GM10266 (cell line): ENCODE measurements at regions not wholly inside any gene's neighbourhood (a gene's known extent, or its start where the extent isn't known, plus 50 kb on each side); places are given as distances from the start of the nearest gene placed in this dataset.

Experiments
- DNase-seq: peaks from one replicate; pipeline ENCODE4 v3.0.0; 2012; ENCODE audit errors: extremely low spot score
- TF ChIP-seq, protein P1 (sequence below): IDR thresholded peaks from 2 replicates; pipeline ENCODE4 v1.5.1; 2012; ENCODE audit warnings: mild to moderate bottlenecking, low read depth; ENCODE audit not compliant: control insufficient read depth, insufficient read depth; ENCODE audit errors: missing control alignments

DNA sequence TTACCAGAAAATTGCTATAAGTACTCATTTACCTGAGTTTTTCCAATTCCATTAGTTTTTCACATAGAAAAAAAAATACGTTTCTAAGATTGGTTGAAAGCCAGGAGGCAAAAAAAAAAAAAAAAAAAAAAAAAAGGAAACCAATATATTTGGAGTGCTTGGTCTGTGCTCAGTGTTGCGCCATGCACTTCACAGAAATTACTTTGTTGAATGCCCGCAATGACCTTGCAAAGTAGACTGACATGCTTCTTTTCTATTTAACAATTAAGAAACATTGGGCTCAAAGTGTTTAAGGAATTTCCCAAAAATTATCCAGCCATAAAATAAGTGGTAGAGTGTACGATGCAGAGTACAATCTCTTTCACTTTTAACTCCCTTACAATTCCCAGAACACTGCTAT lies 65.2 kb upstream of the PAPPA start:
- no peak for DNase-seq
- TF ChIP-seq, protein P1, sequence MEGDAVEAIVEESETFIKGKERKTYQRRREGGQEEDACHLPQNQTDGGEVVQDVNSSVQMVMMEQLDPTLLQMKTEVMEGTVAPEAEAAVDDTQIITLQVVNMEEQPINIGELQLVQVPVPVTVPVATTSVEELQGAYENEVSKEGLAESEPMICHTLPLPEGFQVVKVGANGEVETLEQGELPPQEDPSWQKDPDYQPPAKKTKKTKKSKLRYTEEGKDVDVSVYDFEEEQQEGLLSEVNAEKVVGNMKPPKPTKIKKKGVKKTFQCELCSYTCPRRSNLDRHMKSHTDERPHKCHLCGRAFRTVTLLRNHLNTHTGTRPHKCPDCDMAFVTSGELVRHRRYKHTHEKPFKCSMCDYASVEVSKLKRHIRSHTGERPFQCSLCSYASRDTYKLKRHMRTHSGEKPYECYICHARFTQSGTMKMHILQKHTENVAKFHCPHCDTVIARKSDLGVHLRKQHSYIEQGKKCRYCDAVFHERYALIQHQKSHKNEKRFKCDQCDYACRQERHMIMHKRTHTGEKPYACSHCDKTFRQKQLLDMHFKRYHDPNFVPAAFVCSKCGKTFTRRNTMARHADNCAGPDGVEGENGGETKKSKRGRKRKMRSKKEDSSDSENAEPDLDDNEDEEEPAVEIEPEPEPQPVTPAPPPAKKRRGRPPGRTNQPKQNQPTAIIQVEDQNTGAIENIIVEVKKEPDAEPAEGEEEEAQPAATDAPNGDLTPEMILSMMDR, result no peak

DNA sequence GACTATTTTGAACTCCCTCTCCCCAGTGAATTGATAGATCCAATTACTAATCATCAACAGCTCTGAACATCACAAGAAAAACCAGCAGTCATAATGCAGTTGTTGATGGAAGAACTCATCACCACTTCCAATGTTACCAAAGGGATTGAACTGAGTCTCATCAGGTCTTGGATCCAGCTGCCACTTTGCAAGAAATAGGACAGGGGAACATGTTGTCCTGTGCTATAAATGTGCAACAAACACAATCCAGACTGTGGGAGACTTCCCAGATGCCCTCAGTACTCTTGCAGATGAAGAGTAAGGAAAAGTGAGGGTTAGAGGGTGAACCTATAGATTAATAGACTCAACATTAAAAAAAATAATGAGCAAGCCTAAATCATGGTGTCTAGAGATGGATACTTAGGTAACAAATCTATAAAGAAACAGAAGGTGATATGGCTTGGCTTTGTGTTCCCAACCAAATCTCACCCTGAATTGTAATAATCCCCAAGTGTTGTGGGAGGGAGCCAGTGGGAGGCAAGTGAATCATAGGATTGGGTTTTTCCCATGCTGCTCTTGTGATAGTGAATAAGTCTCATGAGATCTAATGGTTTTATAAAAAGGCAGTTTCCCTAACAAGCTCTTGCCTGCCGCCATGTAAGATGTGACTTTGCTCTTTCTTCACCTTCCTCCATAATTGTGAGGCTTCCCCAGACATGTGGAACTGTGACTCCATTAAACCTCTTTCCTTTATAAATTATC lies 63.4 kb upstream of the PAPPA start:
- TF ChIP-seq, protein P1, result no peak
- DNase-seq, result no peak

DNA sequence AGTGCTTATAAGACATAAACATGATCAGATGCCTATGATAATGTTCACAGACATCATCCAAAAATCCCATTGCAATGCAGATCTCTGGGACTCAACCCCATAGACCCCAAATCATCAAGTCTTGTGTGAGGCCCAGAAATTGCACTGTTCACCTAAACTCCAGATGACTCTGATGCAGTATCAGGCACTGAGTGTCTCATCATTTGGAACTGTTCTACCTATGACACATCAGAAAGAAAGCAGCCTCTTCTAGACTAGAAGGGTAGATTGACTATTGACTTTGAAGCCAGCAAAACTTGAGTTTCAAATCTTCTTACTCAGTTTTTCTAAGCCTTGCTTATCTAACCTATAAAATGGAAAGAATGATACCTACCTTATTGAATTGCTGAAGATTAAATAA lies 58.7 kb upstream of the PAPPA start:
- DNase-seq, result no peak
- TF ChIP-seq, protein P1, result no peak

DNA sequence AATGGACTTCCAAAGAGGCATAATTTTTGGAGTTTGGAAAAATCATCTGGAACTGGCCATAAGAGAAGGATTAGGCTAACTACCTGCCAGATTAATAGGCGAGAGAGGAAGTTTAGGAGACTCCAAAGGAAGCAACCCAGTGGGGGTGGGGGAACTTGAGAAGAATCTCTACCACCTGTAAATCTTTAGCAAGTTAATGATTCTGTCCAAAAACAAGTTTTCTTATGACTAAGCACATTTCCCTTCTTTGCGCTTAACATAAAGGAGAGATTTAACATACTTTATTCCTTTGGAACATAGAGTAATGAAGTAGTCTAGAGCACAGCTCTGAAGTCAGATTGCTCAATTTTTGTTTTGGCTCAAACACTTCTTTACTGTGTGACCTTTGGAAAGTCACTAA lies 58.2 kb upstream of the PAPPA start:
- TF ChIP-seq, protein P1, result no peak

DNA sequence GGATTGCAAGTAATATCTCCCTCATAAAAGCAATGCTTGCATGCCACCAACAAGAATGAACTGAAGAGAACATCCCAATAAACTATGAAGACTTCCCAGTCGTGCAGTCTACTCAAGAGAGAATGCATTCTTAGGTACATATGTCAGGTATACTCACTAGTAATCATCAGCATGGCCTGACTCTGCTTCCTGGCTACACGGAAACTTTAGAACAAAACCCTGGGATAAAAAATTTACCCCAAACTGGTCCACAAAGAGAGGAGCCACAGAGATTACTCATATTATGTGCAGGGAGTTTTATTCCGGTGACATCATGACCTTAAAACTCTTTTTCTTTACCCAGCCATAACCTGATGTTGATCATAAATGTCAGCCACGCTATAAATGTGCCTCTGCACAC lies 57.5 kb upstream of the PAPPA start:
- DNase-seq, result no peak
- TF ChIP-seq, protein P1, result no peak

More for the DNA sequence above, 58.2 kb upstream of the PAPPA start:
- DNase-seq, result no peak

DNA sequence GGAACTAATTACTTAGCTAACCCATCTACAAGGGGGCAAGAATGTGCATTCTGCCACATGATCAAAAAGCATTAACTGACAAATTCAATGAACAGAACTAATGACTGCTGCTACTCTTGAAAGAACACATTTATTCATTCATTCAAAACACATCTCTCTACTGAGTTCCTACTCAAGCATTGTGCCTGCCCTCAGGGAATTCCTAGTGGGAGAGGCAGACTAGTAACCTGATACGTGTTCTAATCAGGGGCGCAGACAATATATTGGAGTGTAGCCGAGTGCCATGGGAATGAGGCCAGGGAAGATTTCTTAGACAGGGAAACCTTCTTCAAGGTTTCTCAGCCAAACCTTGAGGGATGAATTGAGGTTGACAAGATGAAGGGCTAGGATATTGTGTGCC lies 56.7 kb upstream of the PAPPA start:
- TF ChIP-seq, protein P1, result no peak
- no peak for DNase-seq

DNA sequence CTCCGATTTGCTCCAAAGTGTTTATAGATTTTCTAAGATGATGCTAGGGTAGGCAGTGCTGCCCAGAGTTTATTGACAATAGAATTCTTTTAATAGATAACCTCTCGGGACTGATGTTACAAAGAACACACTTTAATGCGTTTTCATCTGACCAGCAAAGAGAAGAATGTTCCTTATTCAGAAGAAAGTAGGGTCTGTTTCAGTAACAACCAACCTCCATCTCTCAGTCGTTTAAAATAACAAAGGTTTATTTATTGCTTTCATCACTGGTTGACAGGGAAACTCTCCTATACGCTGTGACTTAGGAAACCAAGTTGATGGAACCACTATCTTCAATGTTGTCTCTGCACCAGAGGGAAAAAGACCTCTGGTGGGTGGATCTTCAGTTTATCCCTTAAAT lies 55.1 kb upstream of the PAPPA start:
- DNase-seq, result no peak
- TF ChIP-seq, protein P1, result no peak
